Mammary epithelial cell (primary cell): ENCODE measurements at regions not wholly inside any gene's neighbourhood (a gene's known extent, or its start where the extent isn't known, plus 50 kb on each side); places are given as distances from the start of the nearest gene placed in this dataset.

Experiments
- CTCF ChIP-seq, 2 donors: IDR thresholded peaks in 1 of 2; conservative IDR thresholded peaks in 1 of 2; 2 replicates each; pipeline ENCODE4 v1.5.1; 2011 to 2012; ENCODE audit warnings: inconsistent platforms in 2 of 2, low read length in 2 of 2, mild to moderate bottlenecking in 2 of 2, control low read depth in 1 of 2, low read depth in 1 of 2; ENCODE audit not compliant: insufficient read depth in 1 of 2; ENCODE audit errors: extremely low read depth in 1 of 2
- EZH2 ChIP-seq: IDR thresholded peaks from 2 replicates; pipeline ENCODE4 v1.6.1; 2012; ENCODE audit warnings: low read length, inconsistent platforms, borderline replicate concordance

GRCh38 chr11:23278121-23278520 lies 417.8 kb upstream of the CCDC179 start:
- TF ChIP-seq CTCF (conservative IDR thresholded peaks at IDR 0.05 in 1 of 2, IDR thresholded peaks at IDR 0.05 in 1 of 2; ENCODE audit: extremely low read depth in 1 of 2, insufficient read depth in 1 of 2, low read depth in 1 of 2, low read length in 2 of 2) (no peak), EZH2 (no peak)
